ENCODE measurements at regions not wholly inside any gene's neighbourhood (a gene's known extent, or its start where the extent isn't known, plus 50 kb on each side); places are given as distances from the start of the nearest gene placed in this dataset.

DNA sequence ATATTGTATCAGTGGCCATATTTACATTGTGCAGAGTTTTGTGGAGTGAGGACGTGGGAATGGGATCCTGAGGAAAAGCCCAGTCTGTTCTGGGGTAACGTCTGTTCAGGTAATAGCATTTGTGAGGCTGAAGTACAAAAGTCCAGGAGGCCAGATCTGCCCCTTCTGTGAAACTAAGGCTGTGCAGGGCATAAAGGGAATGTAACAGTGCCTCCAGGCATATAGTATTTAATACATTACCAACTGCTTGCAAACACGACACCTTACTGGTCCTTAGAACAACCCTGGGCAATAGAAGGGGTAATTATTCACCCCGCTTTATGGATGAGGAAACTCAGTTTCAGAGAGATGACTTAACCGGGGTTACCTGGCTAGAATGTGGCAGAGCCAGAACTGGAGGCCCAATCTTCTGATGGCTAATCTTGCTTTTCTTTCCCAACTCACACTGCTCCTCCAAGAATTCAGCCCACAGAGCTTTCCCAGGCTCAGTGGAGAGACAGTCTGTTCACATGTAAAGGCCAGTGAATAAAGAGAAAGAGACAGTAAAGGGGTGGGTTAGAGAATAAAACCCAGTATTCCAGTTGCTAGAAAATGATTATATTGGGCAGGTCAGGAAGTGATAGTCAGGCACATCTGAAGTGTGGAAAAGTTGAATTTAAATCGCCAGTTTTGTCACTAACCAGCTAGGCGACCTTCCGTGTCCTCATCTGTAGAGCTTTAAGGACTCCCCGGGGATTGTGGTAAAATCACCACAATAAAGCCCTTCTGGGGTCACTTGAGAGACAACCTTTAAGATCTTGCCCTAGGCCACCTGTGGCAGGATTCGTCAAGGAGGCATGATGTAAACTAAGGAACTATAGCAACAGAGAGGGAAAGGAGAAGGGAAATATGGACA lies 280.7 kb upstream of the CITED2 start:
- WGBS, 2 experiments (ENCODE audit: insufficient coverage in 1 of 2, insufficient read length in 1 of 2), result 84 to 88% methylated on average over 10 of the region's 10 CpGs
- no peaks in the 10 kb centered on the region for H3K9me3 Mint-ChIP-seq
- no peaks in the 10 kb centered on the region for H3K36me3 Mint-ChIP-seq (ENCODE audit: low read depth)
- no peaks in the 10 kb centered on the region for H3K27me3 ChIP-seq (ENCODE audit: control insufficient read depth, insufficient read depth, low read length, poor library complexity, severe bottlenecking)
- DNase-seq, result no peak
- no peak overlapping the region for H3K4me3 ChIP-seq (ENCODE audit: low read length)
- no peak overlapping the region for H3K27ac ChIP-seq (ENCODE audit: low read depth, low read length)
- TF ChIP-seq, protein P1, sequence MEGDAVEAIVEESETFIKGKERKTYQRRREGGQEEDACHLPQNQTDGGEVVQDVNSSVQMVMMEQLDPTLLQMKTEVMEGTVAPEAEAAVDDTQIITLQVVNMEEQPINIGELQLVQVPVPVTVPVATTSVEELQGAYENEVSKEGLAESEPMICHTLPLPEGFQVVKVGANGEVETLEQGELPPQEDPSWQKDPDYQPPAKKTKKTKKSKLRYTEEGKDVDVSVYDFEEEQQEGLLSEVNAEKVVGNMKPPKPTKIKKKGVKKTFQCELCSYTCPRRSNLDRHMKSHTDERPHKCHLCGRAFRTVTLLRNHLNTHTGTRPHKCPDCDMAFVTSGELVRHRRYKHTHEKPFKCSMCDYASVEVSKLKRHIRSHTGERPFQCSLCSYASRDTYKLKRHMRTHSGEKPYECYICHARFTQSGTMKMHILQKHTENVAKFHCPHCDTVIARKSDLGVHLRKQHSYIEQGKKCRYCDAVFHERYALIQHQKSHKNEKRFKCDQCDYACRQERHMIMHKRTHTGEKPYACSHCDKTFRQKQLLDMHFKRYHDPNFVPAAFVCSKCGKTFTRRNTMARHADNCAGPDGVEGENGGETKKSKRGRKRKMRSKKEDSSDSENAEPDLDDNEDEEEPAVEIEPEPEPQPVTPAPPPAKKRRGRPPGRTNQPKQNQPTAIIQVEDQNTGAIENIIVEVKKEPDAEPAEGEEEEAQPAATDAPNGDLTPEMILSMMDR (conservative IDR thresholded peaks at IDR 0.05), result no peak
- peaks cover 14% of the 10 kb centered on the region for H3K4me1 Mint-ChIP-seq
- H3K4me3 Mint-ChIP-seq, result no peak overlapping the region
- H3K27ac Mint-ChIP-seq, result no peak overlapping the region
- H3K9ac ChIP-seq (ENCODE audit: extremely low read depth, low read length, poor library complexity, severe bottlenecking), result no peak overlapping the region
- H3K4me1 ChIP-seq (ENCODE audit: control insufficient read depth, insufficient read depth, low read length), result no peaks in the 10 kb centered on the region
- H3K9me3 ChIP-seq (ENCODE audit: control insufficient read depth, low read length), result no peaks in the 10 kb centered on the region
- H3K27me3 Mint-ChIP-seq (ENCODE audit: insufficient read depth), result no peaks in the 10 kb centered on the region
- no peaks in the 10 kb centered on the region for H3K36me3 ChIP-seq (ENCODE audit: control insufficient read depth, insufficient read depth, low read length)

DNA sequence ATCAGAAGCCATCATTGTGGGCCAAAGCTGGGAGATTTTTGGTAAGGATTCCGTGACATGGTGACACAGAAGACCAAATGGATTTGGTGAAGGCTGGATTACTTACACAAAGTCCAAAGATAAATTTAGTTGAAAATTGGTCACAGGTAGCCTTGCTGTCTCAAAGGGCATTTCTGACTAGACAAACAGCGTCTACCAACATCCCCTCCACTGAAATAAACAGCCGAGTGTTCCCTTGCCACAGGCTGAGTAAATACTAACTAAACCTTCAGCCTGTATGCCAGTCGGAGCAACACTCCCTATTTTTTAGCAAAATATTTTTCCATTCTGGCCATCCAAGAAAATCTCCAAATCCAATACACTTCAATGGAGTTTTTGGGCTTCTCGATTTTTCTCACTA lies 279.9 kb upstream of the CITED2 start:
- Mint-ChIP-seq H3K27me3 (ENCODE audit: insufficient read depth) (no peaks in the 10 kb centered on the region), H3K4me1 (peaks cover 14% of the 10 kb centered on the region), H3K9me3 (no peaks in the 10 kb centered on the region), H3K4me3 (no peak overlapping the region), H3K27ac (no peak overlapping the region), H3K36me3 (ENCODE audit: low read depth) (no peaks in the 10 kb centered on the region)
- Histone ChIP-seq H3K9me3 (ENCODE audit: control insufficient read depth, low read length) (no peaks in the 10 kb centered on the region), H3K27me3 (ENCODE audit: control insufficient read depth, insufficient read depth, low read length, poor library complexity, severe bottlenecking) (no peaks in the 10 kb centered on the region), H3K36me3 (ENCODE audit: control insufficient read depth, insufficient read depth, low read length) (no peaks in the 10 kb centered on the region), H3K4me1 (ENCODE audit: control insufficient read depth, insufficient read depth, low read length) (no peaks in the 10 kb centered on the region), H3K27ac (ENCODE audit: low read depth, low read length) (no peak overlapping the region), H3K4me3 (ENCODE audit: low read length) (no peak overlapping the region), H3K9ac (ENCODE audit: extremely low read depth, low read length, poor library complexity, severe bottlenecking) (no peak overlapping the region)
- TF ChIP-seq, protein P1 (conservative IDR thresholded peaks at IDR 0.05), result no peak
- no peak for DNase-seq
- 90% methylated on average over 5 of the region's 5 CpGs for WGBS, 2 experiments (ENCODE audit: insufficient coverage in 1 of 2, insufficient read length in 1 of 2)

DNA sequence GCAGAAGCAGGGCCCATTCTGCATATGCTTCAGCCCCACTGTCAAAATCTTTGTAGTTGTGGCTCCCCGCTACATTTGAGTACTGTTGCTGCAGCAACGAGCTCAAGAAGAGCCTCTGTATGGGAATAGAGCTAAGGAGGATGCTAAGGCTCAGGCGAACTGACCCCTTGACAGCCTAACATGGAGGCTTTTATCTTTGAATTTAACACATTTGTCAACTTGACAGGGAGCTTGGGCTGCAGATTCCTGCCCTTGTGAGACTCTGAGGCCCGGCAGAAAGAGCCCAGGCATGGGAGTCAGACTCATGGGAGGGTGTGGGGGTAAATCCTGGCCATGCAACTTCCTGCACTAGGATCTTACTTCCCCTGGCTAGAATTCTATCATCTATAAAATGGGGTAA lies 278.7 kb upstream of the CITED2 start:
- Mint-ChIP-seq H3K4me1 (peaks cover 22% of the 10 kb centered on the region), H3K9me3 (no peaks in the 10 kb centered on the region), H3K4me3 (no peak overlapping the region), H3K36me3 (ENCODE audit: low read depth) (no peaks in the 10 kb centered on the region), H3K27me3 (ENCODE audit: insufficient read depth) (no peaks in the 10 kb centered on the region), H3K27ac (no peak overlapping the region)
- Histone ChIP-seq H3K9ac (ENCODE audit: extremely low read depth, low read length, poor library complexity, severe bottlenecking) (no peak overlapping the region), H3K27me3 (ENCODE audit: control insufficient read depth, insufficient read depth, low read length, poor library complexity, severe bottlenecking) (no peaks in the 10 kb centered on the region), H3K4me1 (ENCODE audit: control insufficient read depth, insufficient read depth, low read length) (peaks cover 4% of the 10 kb centered on the region), H3K36me3 (ENCODE audit: control insufficient read depth, insufficient read depth, low read length) (no peaks in the 10 kb centered on the region), H3K9me3 (ENCODE audit: control insufficient read depth, low read length) (no peaks in the 10 kb centered on the region), H3K4me3 (ENCODE audit: low read length) (no peak overlapping the region), H3K27ac (ENCODE audit: low read depth, low read length) (peak overlapping the region; percentile 59)
- TF ChIP-seq, protein P1 (conservative IDR thresholded peaks at IDR 0.05), result no peak
- no peak for DNase-seq
- 73 to 76% methylated on average over 2 to 4 of the region's 4 CpGs for WGBS, 2 experiments (ENCODE audit: insufficient coverage in 1 of 2, insufficient read length in 1 of 2)

Measured in endodermal cell (in vitro differentiated cells).